ENCODE measurements at regions not wholly inside any gene's neighbourhood (a gene's known extent, or its start where the extent isn't known, plus 50 kb on each side); places are given as distances from the start of the nearest gene placed in this dataset.

DNA sequence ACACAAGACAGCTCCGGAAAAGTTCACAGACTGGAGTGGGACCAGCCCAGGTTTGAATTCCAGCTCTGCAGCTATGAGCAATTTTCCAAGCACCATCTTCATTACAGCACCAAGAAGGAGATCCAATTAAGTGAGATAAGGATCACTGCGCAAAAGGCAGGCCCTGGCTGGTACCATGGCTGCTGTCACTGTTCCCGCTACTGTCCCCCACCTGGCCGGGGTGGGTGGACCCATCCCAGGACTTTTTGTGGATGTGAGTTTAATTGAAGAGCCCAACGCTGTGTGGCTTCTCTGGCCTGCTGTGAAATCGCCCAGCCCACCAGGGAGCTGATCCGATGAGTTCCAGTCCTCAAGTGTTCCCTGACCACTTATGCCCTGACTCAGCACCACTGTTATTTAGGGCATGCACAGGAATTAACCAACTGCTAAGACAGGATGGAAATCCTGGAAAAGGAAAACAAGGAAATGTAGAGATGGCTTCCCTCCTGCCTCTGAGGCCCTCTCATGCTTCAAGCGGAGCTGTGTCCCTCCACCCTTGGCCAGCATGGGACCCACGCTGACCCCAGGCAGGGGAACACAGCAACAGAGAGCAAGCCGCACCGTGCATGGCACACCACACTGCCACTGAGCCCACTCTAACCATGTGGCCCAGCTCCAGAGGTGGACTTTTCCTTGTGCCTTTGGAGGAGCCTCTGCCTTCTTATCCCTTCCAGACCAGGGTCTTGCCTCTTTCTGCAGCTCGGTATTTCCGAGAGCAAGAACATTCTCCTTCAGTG lies 150.0 kb upstream of the CST7 start:
- TF ChIP-seq, protein P1, sequence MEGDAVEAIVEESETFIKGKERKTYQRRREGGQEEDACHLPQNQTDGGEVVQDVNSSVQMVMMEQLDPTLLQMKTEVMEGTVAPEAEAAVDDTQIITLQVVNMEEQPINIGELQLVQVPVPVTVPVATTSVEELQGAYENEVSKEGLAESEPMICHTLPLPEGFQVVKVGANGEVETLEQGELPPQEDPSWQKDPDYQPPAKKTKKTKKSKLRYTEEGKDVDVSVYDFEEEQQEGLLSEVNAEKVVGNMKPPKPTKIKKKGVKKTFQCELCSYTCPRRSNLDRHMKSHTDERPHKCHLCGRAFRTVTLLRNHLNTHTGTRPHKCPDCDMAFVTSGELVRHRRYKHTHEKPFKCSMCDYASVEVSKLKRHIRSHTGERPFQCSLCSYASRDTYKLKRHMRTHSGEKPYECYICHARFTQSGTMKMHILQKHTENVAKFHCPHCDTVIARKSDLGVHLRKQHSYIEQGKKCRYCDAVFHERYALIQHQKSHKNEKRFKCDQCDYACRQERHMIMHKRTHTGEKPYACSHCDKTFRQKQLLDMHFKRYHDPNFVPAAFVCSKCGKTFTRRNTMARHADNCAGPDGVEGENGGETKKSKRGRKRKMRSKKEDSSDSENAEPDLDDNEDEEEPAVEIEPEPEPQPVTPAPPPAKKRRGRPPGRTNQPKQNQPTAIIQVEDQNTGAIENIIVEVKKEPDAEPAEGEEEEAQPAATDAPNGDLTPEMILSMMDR (IDR thresholded peaks at IDR 0.05), result no peak
- no peak for TF ChIP-seq POLR2A (IDR thresholded peaks at IDR 0.05)
- TF ChIP-seq EP300 (IDR thresholded peaks at IDR 0.05; ENCODE audit: low read depth), result no peak

Measured in transverse colon (tissue), 3 donors.